ENCODE measurements at regions not wholly inside any gene's neighbourhood (a gene's known extent, or its start where the extent isn't known, plus 50 kb on each side); places are given as distances from the start of the nearest gene placed in this dataset.

- FAIRE-seq (no peak), DNase-seq (ENCODE audit: insufficient read length, low spot score) (no peak)
Measured at GRCh38 chr1:34328281-34328799, 151.6 kb downstream of the C1orf94 start.

- DNase-seq (ENCODE audit: insufficient read length, low spot score) (no peak), FAIRE-seq (no peak)
Measured at GRCh38 chr1:34330061-34330460, 153.4 kb downstream of the C1orf94 start.

DNA sequence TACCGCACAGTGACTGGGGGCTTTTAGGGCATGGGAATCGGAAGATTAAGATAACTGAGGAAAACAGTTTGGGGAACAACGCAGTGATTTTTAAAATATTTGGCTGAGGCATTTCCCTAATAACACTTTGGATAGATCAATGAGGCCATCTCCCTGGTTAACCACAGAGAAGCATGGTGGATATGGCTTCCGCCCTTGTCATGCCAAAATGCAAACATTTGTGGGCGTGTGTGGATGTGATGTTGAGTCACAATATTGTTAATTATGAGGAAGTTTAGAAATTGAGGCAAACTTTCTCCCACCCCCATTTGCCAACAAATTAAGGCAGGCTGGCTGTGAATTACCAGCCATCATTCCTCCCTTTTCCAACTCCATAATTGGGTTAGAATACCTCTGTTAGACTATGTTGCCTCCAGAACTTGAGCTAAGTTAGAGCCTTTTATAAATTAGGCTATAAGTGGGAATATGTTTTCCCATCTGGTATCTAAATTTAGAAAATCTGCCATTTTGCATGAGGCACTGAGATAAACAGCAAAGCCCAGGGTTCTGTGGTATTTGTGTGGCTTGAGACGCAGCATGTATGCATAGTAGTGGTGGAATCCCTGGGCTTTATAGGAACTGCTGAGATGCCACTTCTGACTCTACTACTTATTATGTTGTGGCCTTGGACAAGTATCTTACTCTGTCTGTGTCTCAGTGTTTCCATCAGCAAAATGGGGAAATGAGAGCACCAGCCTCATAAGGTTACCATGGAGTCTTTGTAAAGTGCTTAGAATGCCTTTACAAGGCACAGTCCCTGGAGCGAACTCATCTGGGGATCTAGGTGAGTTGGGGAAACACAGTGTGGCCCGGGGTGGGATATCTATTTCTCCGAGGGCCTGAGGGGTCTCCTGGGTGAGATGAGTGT is 154.6 kb downstream of the C1orf94 start:
- FAIRE-seq (no peak), DNase-seq (ENCODE audit: insufficient read length, low spot score) (no peak)

- no peak for DNase-seq (ENCODE audit: insufficient read length, low spot score)
- no peak for FAIRE-seq
Measured at GRCh38 chr1:34332996-34333395, 156.3 kb downstream of the C1orf94 start.

- DNase-seq (ENCODE audit: insufficient read length, low spot score) (no peak), FAIRE-seq (no peak)
Measured at GRCh38 chr1:34338871-34339270, 162.2 kb downstream of the C1orf94 start.

DNA sequence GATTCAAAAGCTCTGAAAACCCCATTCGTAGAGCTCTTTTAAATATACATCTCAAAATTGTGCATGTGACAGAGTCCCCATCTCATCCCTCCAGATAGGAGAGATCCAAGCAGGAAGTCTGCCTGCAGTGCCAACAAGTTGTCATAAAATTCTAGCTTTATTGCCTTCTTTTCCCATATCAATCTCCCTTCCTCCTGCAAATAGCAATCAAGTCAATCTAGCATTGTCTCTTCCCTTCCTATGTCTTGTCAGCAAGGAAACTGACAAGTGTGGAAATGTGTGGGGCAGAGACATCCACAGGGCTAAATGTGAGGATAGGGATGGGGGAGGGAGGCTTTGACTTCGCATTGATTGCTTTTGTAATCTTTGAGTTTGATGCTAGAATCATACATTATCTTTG is 165.2 kb downstream of the C1orf94 start:
- FAIRE-seq (no peak), DNase-seq (ENCODE audit: insufficient read length, low spot score) (no peak)

GRCh38 chr1:34342334-34342733 is 165.6 kb downstream of the C1orf94 start:
- FAIRE-seq (no peak), DNase-seq (ENCODE audit: insufficient read length, low spot score) (no peak)

DNA sequence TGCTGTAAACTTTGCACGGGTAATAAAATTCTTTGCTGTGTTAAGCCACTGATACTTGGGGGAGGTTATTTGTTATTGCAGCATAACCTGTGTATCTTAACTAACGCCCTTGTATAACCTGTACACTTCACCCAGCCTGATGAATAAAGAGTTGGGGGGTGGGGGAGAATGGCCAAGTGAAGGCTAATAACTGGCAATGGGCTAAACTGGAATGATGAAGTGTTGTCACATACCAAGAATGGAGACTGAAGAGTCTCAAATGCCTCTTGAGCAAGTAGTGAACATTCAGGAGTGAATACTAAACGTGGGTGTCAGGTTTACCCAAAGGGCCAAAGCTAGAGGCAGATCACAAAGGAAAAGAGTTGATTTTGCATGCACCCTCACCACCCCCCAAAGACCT is 169.4 kb downstream of the C1orf94 start:
- no peak for DNase-seq (ENCODE audit: insufficient read length, low spot score)
- no peak for FAIRE-seq

DNA sequence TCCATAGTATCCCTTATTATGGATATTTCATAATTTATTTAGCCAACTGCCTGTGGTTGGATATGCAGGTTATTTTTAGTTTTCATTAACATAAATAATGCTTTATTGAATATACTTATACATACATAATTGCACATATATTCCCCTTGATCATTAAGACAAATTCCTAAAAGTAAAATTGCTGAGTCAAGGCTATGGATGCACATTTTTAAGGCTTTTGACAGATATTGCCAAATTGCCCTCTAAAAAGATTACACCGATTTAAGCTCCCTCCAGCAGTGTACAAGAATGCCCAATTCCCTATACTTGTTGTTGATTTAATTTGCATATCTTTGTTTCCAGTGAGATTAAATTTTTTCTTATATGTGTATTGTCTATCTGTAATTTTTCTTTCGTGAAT is 176.7 kb downstream of the C1orf94 start:
- DNase-seq (ENCODE audit: insufficient read length, low spot score) (no peak), FAIRE-seq (no peak)

DNA sequence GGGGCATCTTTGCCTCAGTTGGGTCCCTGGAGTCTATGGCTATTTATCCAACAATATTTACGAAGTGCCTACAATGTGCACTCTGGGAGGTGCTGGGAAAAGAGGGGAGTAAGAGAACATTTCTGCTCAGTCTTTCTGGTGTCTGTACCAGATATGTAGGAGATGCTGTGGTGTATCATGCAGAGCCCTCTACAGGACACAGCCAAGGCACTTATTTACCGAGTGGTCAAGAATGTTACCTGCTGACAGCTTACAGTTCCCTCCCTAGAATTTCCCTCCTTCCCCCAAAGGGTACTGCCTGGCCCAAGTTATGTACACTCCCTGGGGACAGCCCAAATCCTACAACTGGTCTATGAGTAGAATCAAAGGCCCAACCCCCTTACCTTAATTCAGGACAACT is 177.7 kb downstream of the C1orf94 start:
- no peak for FAIRE-seq
- DNase-seq (ENCODE audit: insufficient read length, low spot score): no peak

GRCh38 chr1:34356853-34357252 is 180.1 kb downstream of the C1orf94 start:
- DNase-seq (ENCODE audit: insufficient read length, low spot score): no peak
- FAIRE-seq: no peak

DNA sequence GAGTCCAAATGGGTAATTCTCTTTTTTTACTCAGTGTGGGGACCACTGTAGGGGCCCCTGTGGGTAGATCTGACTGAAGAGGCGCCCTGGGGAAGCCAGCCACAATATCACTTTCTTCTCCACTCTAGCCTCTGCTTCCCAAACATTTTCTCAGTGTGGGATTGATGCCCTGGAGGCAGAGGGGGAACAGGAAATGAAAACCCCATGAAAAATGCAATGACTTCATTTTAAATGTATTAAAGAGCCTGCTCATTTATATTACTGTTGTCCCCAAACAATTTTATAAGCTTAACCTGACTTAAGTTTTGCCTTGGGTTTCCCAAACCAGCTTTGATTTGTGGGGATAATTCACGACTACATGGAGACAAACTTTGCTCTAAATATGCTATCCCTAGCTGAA is 181.9 kb downstream of the C1orf94 start:
- DNase-seq (ENCODE audit: insufficient read length, low spot score): no peak
- FAIRE-seq: no peak

GRCh38 chr1:34359411-34359810 is 182.7 kb downstream of the C1orf94 start:
- DNase-seq (ENCODE audit: insufficient read length, low spot score) (no peak), FAIRE-seq (no peak)

DNA sequence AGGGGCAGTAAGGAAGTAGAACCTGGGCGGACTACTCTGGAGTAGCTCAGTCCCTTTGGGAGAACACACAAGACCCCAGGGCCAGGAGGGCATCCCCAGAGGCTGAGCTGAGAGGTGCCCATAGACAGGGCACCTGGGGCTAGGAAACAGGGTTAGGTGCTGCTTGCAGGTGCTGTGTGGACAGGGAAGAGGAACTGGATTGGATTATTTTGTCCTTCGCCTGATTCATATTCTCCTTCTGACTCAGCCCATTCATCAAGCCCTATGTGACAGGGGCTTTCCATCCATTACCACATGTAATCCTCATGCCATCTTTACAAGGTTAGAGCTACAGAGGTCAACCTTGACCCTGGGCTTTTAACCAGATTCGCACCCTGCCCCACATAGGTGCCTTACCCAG is 183.9 kb downstream of the C1orf94 start:
- no peak for FAIRE-seq
- DNase-seq (ENCODE audit: insufficient read length, low spot score): no peak

GRCh38 chr1:34361121-34361520 is 184.4 kb downstream of the C1orf94 start:
- FAIRE-seq (no peak), DNase-seq (ENCODE audit: insufficient read length, low spot score) (no peak)

GRCh38 chr1:34361781-34362357 is 185.2 kb downstream of the C1orf94 start:
- DNase-seq (ENCODE audit: insufficient read length, low spot score) (no peak), FAIRE-seq (no peak)

DNA sequence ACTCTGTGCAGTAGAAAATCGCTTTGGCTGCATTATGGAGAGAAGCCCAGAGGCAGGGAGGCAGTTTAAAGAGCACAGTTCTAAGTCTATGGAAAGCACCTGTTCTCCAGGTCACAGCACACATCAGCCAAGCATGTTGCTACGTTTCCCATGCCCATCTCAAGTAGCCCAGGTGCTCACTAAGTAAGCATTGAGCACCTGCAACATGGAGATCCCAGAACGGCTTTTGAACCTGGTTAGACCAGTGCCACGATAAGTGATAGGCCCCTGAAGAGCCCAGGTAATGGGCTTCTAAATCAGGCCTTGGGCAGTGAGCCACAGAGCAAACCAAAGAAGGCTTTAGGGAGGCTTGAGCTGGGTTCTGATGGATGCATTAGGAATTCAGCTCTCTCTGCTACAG is 186.2 kb downstream of the C1orf94 start:
- FAIRE-seq (no peak), DNase-seq (ENCODE audit: insufficient read length, low spot score) (no peak)

GRCh38 chr1:34363447-34363846 is 186.7 kb downstream of the C1orf94 start:
- DNase-seq (ENCODE audit: insufficient read length, low spot score) (no peak), FAIRE-seq (no peak)

- no peak for DNase-seq (ENCODE audit: insufficient read length, low spot score)
- no peak for FAIRE-seq
Measured at GRCh38 chr1:34363915-34364314, 187.2 kb downstream of the C1orf94 start.

DNA sequence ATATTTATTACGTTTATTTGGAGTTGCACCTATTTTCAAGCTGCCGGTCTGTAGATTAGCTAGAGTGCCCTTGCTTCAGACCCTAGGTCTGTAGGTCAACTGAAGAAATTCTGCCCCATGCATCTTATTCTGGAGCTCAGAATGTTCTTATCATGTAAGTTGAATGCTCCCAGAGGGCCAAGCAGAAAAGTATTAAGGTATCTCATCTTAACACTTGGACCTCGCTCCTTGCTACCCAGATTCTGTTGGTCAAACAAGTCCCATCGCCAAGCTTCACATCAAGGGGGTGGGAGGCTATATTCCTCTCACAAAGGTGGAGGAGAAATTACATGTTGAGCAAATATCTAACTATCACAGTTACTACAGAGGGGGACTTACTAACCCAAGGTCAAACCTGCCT is 187.7 kb downstream of the C1orf94 start:
- no peak for FAIRE-seq

DNA sequence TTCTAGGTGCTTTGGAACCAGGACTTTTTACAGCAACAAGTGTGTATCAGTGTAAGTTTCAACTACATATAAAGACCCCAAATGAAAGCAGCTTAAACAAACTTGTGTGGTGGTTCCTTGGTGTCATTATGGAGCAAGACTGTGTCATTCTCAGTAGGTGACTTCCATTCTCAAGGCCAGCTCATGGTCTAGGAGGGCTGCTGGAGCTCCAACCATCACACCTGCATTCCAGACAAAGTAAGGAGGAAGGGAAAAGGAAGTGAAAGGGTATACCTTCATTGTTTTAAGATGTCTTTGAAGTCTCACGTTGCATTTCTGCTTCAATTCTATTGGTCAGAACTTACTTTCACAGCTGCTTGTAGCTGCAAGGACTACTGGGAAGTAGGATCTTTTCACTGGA is 188.6 kb downstream of the C1orf94 start:
- no peak for DNase-seq (ENCODE audit: insufficient read length, low spot score)
- no peak for FAIRE-seq

More for the DNA sequence above, 187.7 kb downstream of the C1orf94 start:
- no peak for DNase-seq (ENCODE audit: insufficient read length, low spot score)

Data from GM19239 (cell line).